ENCODE measurements at regions not wholly inside any gene's neighbourhood (a gene's known extent, or its start where the extent isn't known, plus 50 kb on each side); places are given as distances from the start of the nearest gene placed in this dataset.

DNA sequence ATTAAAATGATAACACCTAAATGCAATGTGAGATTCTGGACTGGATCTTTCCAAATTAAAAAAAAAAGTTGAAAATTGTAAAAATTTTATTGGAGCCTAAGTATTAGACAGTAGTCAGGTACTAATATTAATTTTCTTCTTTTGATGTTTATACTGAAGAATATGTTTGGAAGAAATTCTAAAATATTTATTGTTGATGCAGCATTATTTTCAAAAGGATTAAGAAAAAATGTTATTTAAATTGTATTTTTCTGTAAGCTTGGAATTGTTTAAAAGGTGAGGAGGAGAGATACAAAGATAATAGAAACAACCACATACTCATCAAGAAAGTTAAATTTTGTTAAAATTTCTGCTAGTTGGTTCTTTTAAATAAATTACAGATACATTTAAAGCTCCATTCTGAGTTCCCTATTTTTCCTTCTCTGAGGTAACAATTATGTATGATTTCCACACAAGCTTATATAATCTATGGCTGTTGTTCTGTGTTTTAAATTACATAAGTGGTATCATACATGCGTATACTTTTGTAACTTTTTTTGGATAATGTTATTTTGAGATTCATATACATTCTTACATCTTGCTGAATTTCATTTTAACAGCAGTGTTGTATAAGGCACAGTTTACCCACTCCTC, 180.3 kb upstream of the RGS18 start:
- TF ChIP-seq, protein P1, sequence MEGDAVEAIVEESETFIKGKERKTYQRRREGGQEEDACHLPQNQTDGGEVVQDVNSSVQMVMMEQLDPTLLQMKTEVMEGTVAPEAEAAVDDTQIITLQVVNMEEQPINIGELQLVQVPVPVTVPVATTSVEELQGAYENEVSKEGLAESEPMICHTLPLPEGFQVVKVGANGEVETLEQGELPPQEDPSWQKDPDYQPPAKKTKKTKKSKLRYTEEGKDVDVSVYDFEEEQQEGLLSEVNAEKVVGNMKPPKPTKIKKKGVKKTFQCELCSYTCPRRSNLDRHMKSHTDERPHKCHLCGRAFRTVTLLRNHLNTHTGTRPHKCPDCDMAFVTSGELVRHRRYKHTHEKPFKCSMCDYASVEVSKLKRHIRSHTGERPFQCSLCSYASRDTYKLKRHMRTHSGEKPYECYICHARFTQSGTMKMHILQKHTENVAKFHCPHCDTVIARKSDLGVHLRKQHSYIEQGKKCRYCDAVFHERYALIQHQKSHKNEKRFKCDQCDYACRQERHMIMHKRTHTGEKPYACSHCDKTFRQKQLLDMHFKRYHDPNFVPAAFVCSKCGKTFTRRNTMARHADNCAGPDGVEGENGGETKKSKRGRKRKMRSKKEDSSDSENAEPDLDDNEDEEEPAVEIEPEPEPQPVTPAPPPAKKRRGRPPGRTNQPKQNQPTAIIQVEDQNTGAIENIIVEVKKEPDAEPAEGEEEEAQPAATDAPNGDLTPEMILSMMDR (IDR thresholded peaks at IDR 0.05), result no peak
- TF ChIP-seq POLR2A (IDR thresholded peaks at IDR 0.05) (no peak), POLR2AphosphoS5 (IDR thresholded peaks at IDR 0.05) (no peak)
